Mammary epithelial cell (primary cell): ENCODE measurements at regions not wholly inside any gene's neighbourhood (a gene's known extent, or its start where the extent isn't known, plus 50 kb on each side); places are given as distances from the start of the nearest gene placed in this dataset.
"Not testable (repeated sequence)": the region's sequence is repeated elsewhere in the genome, so short reads cannot be mapped to it uniquely, and the experiment has no call there.

Experiments used
- CTCF ChIP-seq, 2 donors: IDR thresholded peaks in 1 of 2; conservative IDR thresholded peaks in 1 of 2; 2 replicates each; pipeline ENCODE4 v1.5.1; 2011 to 2012; ENCODE audit warnings: inconsistent platforms in 2 of 2, low read length in 2 of 2, mild to moderate bottlenecking in 2 of 2, control low read depth in 1 of 2, low read depth in 1 of 2; ENCODE audit not compliant: insufficient read depth in 1 of 2; ENCODE audit errors: extremely low read depth in 1 of 2
- EZH2 ChIP-seq: IDR thresholded peaks from 2 replicates; pipeline ENCODE4 v1.6.1; 2012; ENCODE audit warnings: low read length, inconsistent platforms, borderline replicate concordance

- not testable (repeated sequence) for TF ChIP-seq CTCF (conservative IDR thresholded peaks at IDR 0.05 in 1 of 2, IDR thresholded peaks at IDR 0.05 in 1 of 2; ENCODE audit: extremely low read depth in 1 of 2, insufficient read depth in 1 of 2, low read depth in 1 of 2, low read length in 2 of 2); EZH2
Observed at GRCh38 chr9:39728862-39729261, 373.4 kb downstream of the SPATA31A1 start.
